ENCODE measurements at regions not wholly inside any gene's neighbourhood (a gene's known extent, or its start where the extent isn't known, plus 50 kb on each side); places are given as distances from the start of the nearest gene placed in this dataset.
"Not testable (repeated sequence)": the region's sequence is repeated elsewhere in the genome, so short reads cannot be mapped to it uniquely, and the experiment has no call there.

GRCh38 chr2:35255826-35256225 is 1099.8 kb upstream of the CRIM1 start:
- no peak for FAIRE-seq

- FAIRE-seq = no peak
Observed at GRCh38 chr2:35251156-35251555, 1104.4 kb upstream of the CRIM1 start.

- FAIRE-seq = no peak
Observed at GRCh38 chr2:35246702-35247101, 1108.9 kb upstream of the CRIM1 start.

GRCh38 chr2:35228584-35228983 is 1127.0 kb upstream of the CRIM1 start:
- FAIRE-seq = no peak

GRCh38 chr2:35220461-35220860 is 1135.1 kb upstream of the CRIM1 start:
- no peak for FAIRE-seq

GRCh38 chr2:35204881-35205280 is 1150.7 kb upstream of the CRIM1 start:
- no peak for FAIRE-seq

GRCh38 chr2:35204323-35204722 is 1151.3 kb upstream of the CRIM1 start:
- FAIRE-seq = no peak

GRCh38 chr2:35199298-35199697 is 1156.3 kb upstream of the CRIM1 start:
- no peak for FAIRE-seq

- FAIRE-seq = no peak
Observed at GRCh38 chr2:35185861-35186412, 1169.6 kb upstream of the CRIM1 start.

- no peak for FAIRE-seq
Observed at GRCh38 chr2:35184471-35184870, 1171.1 kb upstream of the CRIM1 start.

GRCh38 chr2:35176726-35177125 is 1178.9 kb upstream of the CRIM1 start:
- FAIRE-seq = not testable (repeated sequence)

GRCh38 chr2:35174845-35175244 is 1180.7 kb upstream of the CRIM1 start:
- no peak for FAIRE-seq

GRCh38 chr2:35172687-35173086 is 1182.9 kb upstream of the CRIM1 start:
- FAIRE-seq = no peak

- no peak for FAIRE-seq
Observed at GRCh38 chr2:35168351-35168750, 1187.2 kb upstream of the CRIM1 start.

GRCh38 chr2:35163948-35164347 is 1191.6 kb upstream of the CRIM1 start:
- no peak for FAIRE-seq

- FAIRE-seq = no peak
Observed at GRCh38 chr2:35160871-35161270, 1194.7 kb upstream of the CRIM1 start.

GRCh38 chr2:35125871-35126270 is 1229.7 kb upstream of the CRIM1 start:
- no peak for FAIRE-seq

- no peak for FAIRE-seq
Observed at GRCh38 chr2:35125278-35125677, 1230.3 kb upstream of the CRIM1 start.

- no peak for FAIRE-seq
Observed at GRCh38 chr2:35116151-35116550, 1239.4 kb upstream of the CRIM1 start.

- FAIRE-seq = no peak
Observed at GRCh38 chr2:35114765-35115164, 1240.8 kb upstream of the CRIM1 start.

GRCh38 chr2:35112367-35112766 is 1243.2 kb upstream of the CRIM1 start:
- not testable (repeated sequence) for FAIRE-seq

GRCh38 chr2:35104309-35104708 is 1251.3 kb upstream of the CRIM1 start:
- no peak for FAIRE-seq

GRCh38 chr2:35099342-35099741 is 1256.2 kb upstream of the CRIM1 start:
- FAIRE-seq = no peak

GRCh38 chr2:35082072-35082471 is 1273.5 kb upstream of the CRIM1 start:
- no peak for FAIRE-seq

GRCh38 chr2:35081622-35082015 is 1274.0 kb upstream of the CRIM1 start:
- no peak for FAIRE-seq

Data from G401.6 (cell line).